WTC11 (cell line): ENCODE measurements at regions not wholly inside any gene's neighbourhood (a gene's known extent, or its start where the extent isn't known, plus 50 kb on each side); places are given as distances from the start of the nearest gene placed in this dataset.

Experiments
- CREM ChIP-seq: sonication (generic); formaldehyde crosslinking; IDR thresholded peaks from 2 replicates; pipeline ENCODE4 v1.8.1; 2022; ENCODE audit warnings: mild to moderate bottlenecking, missing genetic modification reagents, moderate library complexity
- CTCF ChIP-seq: fragments of 200-600 bp; IDR thresholded peaks from 2 replicates; pipeline ENCODE4 v1.8.0; 2022; ENCODE audit warnings: antibody characterized with exemption
- ESRRA ChIP-seq: sonication (generic); formaldehyde crosslinking; IDR thresholded peaks from 2 replicates; pipeline ENCODE4 v1.8.1; 2022; ENCODE audit warnings: mild to moderate bottlenecking, missing genetic modification reagents, borderline replicate concordance
- KAT7 ChIP-seq: sonication (generic); formaldehyde crosslinking; IDR thresholded peaks from 2 replicates; pipeline ENCODE4 v1.8.1; 2023; ENCODE audit warnings: missing genetic modification reagents, mild to moderate bottlenecking, borderline replicate concordance
- MAX ChIP-seq: sonication (generic); formaldehyde crosslinking; IDR thresholded peaks from 2 replicates; pipeline ENCODE4 v1.8.0; 2022; ENCODE audit warnings: mild to moderate bottlenecking, missing genetic modification reagents
- SP1 ChIP-seq: sonication (generic); formaldehyde crosslinking; conservative IDR thresholded peaks from 2 replicates; pipeline ENCODE4 v1.8.1; 2022; ENCODE audit warnings: missing genetic modification reagents

- no peak for TF ChIP-seq CTCF
- TF ChIP-seq ESRRA (CRISPR knock-in tag) = no peak
- TF ChIP-seq SP1 (CRISPR knock-in tag) = no peak
- TF ChIP-seq CREM (CRISPR knock-in tag) = no peak
- no peak for TF ChIP-seq MAX (CRISPR knock-in tag)
- TF ChIP-seq KAT7 (CRISPR knock-in tag) = no peak
Observed at GRCh38 chr9:121587863-121588262, 63.6 kb upstream of the DAB2IP start.
